ENCODE measurements at regions not wholly inside any gene's neighbourhood (a gene's known extent, or its start where the extent isn't known, plus 50 kb on each side); places are given as distances from the start of the nearest gene placed in this dataset.

DNA sequence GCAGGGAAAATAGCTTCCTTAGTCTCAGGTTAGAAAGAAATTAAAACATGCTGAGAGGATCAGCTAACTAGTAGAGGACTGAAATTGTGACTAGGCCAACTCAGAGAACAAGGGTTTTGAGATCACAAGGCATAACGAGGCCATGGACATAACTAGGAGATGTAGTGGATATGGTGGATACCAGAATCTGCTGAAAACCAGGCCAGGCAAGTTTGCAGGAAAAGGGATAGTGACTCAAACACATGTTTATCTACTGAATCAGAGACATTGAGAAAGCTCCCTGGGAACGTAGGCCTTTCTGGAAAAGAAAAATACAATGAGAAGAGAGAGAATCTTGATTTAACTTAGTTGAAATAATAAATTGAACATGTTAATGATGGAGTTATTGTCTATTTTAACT is 326.5 kb upstream of the GBE1 start:
- ATAC-seq (no peak), DNase-seq (no peak)

- ATAC-seq (no peak), DNase-seq (no peak)
Measured at GRCh38 chr3:82085851-82086475, 324.5 kb upstream of the GBE1 start.

GRCh38 chr3:82085356-82085755 is 323.9 kb upstream of the GBE1 start:
- DNase-seq (no peak), ATAC-seq (no peak)

- ATAC-seq: no peak
- no peak for DNase-seq
Measured at GRCh38 chr3:82084824-82085223, 323.4 kb upstream of the GBE1 start.

- DNase-seq (no peak), ATAC-seq (no peak)
Measured at GRCh38 chr3:82082796-82083195, 321.4 kb upstream of the GBE1 start.

GRCh38 chr3:82081351-82081750 is 319.9 kb upstream of the GBE1 start:
- DNase-seq: no peak
- no peak for ATAC-seq

- DNase-seq: no peak
Measured at GRCh38 chr3:82080792-82081191, 319.3 kb upstream of the GBE1 start.

DNA sequence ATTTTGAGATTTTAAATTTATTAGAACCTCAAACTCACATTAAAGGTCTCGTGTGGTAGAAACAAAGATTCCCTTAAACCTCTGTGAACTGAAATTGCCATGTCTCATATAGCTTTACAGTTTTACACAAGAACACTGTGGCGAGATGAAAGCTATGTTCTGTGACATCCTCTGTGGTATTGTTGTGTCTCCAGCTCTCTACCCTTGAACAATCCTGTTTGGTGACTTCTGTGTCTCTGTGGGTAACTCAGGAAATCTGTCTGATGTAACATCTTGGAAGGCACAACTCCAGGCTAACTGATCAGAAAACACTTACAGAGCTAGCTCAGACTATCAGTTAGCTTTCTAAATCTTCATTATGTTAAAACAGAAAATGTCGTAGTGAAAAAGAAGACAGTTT is 318.8 kb upstream of the GBE1 start:
- ATAC-seq: no peak

More at GRCh38 chr3:82080792-82081191, 319.3 kb upstream of the GBE1 start:
- no peak for ATAC-seq

DNA sequence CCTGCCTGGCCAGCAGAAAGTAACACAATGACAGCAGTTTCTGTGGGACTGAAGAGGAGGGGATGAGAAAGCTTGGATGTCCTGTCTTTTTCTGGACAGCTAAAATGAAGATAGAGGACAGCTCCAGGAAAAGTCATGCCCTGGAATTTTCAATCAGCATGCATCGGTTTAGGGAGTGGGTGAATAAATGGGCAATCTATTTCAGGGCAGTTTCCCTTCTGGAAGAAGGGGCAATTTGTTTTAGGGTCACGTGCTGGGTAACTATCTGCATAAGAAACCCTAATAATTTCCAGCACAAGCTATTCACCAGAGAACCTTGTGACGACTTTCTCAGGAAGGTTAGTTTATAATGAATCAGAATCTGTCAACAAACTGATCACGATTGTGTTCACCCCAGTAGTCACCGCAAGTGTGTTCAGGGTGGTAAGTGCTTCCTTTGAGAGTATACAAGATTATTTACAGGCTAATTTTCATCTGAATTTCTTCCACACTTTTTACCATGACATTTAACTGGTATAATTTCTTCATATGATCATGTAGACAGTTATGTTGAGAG is 318.0 kb upstream of the GBE1 start:
- ATAC-seq (no peak), DNase-seq (no peak)

More for the DNA sequence above, 318.8 kb upstream of the GBE1 start:
- no peak for DNase-seq

GRCh38 chr3:82078246-82078645 is 316.8 kb upstream of the GBE1 start:
- ATAC-seq: no peak
- no peak for DNase-seq

DNA sequence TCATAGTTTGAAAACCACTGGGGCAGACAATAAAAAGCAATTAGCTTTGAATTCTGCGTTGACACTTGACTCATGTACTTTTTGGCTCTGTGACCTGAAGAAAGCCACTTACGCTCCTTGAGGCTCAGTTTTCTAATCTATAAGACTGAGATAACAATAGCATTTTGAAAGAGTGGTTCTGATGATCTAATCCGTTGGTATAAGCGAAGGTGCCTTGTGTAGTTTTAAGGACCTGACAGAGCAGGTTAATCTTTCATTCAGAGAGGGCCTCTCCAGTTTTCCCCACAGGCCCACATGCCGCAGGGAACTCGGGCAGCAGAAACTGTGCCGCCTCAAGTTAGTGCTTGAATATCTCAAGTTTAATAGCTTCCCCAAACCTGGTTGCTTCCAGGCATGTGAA is 306.0 kb upstream of the GBE1 start:
- DNase-seq: no peak
- no peak for ATAC-seq

DNA sequence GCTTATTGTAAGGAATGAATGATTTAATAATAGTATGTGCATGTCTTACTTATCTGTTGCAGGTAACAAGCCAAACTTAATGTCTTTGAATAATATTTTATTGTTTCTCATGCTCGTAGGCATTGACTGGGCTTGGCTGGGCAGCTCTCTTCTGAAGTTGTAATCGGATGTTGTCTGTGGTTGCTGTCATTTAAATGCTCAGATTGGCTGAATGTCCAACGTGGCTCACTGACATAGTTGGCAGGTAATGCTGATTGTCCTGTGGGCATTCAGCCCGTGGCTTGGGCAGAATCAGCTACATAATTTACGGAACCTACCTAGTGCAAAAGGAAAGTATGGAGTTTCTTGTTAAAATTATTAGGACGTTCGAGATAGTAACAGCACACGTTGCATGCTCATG is 297.4 kb upstream of the GBE1 start:
- ATAC-seq (no peak), DNase-seq (no peak)

DNA sequence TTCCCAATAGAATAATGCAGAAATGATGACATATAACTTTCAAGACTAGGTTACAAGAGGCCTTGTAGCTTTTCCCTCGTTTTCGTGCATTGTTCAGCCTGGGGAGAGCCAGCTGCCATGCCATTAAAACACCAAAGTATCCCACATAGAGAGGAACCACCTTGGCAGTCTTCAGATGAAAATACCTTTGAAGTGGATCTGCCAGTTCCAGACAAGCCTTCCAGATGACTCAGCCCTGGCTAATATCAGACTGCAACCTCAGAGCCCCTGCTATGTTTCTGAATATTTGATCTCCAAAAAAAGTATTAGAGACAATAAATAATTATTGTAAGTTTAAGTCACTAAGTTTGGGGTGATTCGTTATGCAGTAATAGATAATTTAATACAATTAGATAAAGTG is 294.3 kb upstream of the GBE1 start:
- DNase-seq: no peak
- ATAC-seq: no peak

DNA sequence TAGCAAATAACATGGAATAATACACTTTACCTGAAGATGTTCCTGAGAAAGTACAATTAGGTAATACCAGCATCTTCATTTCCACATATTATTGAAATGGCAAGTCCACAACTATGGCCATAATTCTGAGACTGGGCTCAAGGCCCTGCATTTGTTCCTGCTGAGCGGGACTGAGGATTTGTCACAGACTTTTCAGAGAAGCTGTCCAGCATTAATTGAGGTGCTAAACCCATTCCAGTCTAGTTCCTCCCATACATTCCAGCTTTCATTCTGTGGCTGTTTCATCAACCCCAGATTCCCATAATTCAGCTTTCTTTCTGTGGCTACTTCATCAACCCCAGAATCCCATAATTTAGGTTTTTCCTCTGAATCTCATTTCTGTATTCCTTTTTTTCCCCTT is 293.4 kb upstream of the GBE1 start:
- DNase-seq (no peak), ATAC-seq (no peak)

- ATAC-seq: no peak
Measured at GRCh38 chr3:82053236-82053635, 291.8 kb upstream of the GBE1 start.

DNA sequence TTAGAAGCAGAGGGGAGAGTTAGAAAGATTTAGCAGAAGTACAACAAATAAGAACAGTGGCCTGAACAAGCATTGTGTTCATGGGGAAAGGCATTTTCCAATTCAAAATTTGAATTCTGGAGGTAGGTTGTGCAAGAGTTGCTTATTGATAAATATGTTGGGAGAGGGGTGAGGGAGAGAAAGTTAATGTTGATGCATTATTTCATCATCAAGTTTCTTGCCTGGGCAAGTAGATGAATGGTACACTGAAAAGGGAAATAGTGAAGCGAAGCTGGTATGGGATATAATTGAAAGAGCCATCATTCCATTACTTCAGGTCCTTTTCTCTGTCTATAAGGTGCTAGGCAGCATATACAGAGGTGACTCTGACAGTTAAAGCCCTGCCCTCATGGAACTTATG is 288.9 kb upstream of the GBE1 start:
- DNase-seq: no peak
- ATAC-seq: no peak

More at GRCh38 chr3:82053236-82053635, 291.8 kb upstream of the GBE1 start:
- no peak for DNase-seq

- DNase-seq (no peak), ATAC-seq (no peak)
Measured at GRCh38 chr3:82048711-82049110, 287.3 kb upstream of the GBE1 start.

GRCh38 chr3:82044930-82045705 is 283.7 kb upstream of the GBE1 start:
- ATAC-seq (no peak), DNase-seq (no peak)

- DNase-seq (no peak), ATAC-seq (no peak)
Measured at GRCh38 chr3:82038556-82038955, 277.1 kb upstream of the GBE1 start.

- DNase-seq: no peak
- no peak for ATAC-seq
Measured at GRCh38 chr3:82033186-82033585, 271.7 kb upstream of the GBE1 start.

GRCh38 chr3:82031596-82031995 is 270.2 kb upstream of the GBE1 start:
- no peak for ATAC-seq
- DNase-seq: no peak

- ATAC-seq: no peak
- DNase-seq: no peak
Measured at GRCh38 chr3:82030916-82031315, 269.5 kb upstream of the GBE1 start.

DNA sequence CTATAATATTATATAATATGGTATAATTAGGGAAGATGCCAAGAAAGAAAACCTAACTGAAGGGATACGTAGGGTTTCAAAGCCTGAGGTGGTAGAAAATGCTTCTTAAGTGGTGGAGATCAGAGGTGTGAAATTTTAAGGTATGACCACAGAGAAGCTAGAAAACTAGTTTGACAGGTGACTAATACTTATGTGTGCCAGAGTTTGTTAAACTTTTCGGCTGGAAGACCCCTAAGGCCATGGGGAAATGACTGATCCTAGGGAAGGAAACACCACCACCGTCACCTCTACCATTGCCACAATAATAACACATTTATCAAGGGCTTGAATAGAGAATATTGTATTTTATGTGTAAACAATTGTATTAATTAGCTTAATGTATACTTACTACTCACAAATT is 261.4 kb upstream of the GBE1 start:
- ATAC-seq: no peak
- no peak for DNase-seq

DNA sequence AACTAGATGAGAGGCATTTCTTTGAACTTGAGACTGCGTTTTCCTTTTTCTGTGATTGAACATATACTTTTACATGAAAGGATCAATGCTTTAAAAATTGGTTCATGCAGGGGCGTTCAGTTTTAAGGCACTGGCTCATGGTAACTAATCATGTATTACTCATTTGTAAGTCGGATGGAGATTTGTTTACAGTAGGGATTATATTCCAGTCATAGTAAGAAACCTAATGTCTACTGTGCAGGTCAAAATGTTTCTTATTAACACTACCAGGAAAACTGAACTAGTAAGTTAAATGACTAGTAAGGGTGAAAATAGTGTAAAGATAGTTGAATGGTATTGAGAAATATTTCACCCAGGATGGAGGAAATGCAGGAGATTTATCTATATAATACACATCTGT is 258.8 kb upstream of the GBE1 start:
- DNase-seq (no peak), ATAC-seq (no peak)

Measured in stimulated activated naive CD8-positive, alpha-beta T cell treated with anti-CD3 and anti-CD28 coated beads, Interleukin-15, Interleukin-2, amounts not matched to agents 100 U/mL and 50 U/mL, for 24 hours (primary cell).